SK-N-SH (cell line): ENCODE measurements at regions not wholly inside any gene's neighbourhood (a gene's known extent, or its start where the extent isn't known, plus 50 kb on each side); places are given as distances from the start of the nearest gene placed in this dataset.

ENCODE experiments used
- CTCF ChIA-PET: fragments of 300-600, 350-600 bp; formaldehyde crosslinking; extraction: SDS; loops from one replicate; lab custom pipeline; 2021; lab: Yijun Ruan, JAX
- POLR2A ChIA-PET: fragments of 350-600 bp; sonication (Branson Sonifier 250); formaldehyde crosslinking; extraction: SDS; loops from one replicate; lab custom pipeline; 2020; ENCODE audit warnings: antibody characterized with exemption, inconsistent platforms; lab: Yijun Ruan, JAX
- DNase-seq: peaks from one replicate; pipeline ENCODE4 v3.0.0; 2012
- H2AFZ ChIP-seq: fragments of 200-600 bp; sonication (generic); 2 replicates; pipeline ENCODE4 v1.8.1; 2016; ENCODE audit warnings: antibody characterized with exemption, mild to moderate bottlenecking, low read depth
- H3F3A ChIP-seq: fragments of 200-600 bp; sonication (generic); replicated peaks from 2 replicates; pipeline ENCODE3; 2016; ENCODE audit warnings: antibody characterized with exemption, mild to moderate bottlenecking; ENCODE audit not compliant: insufficient read depth
- H3K27ac ChIP-seq, 2 experiments: fragments of 200-500 bp in 1 of 2; fragments of 200-600 bp in 1 of 2; sonication (Bioruptor generic) in 1 of 2; sonication (generic), shearing (Covaris generic) in 1 of 2; 2 replicates each; pipeline versions ENCODE4 v1.5.1 to v1.6.1; 2014 to 2016; ENCODE audit warnings: low read depth in 2 of 2, inconsistent platforms in 1 of 2, low read length in 1 of 2, mild to moderate bottlenecking in 1 of 2, mixed read lengths in 1 of 2
- H3K27me3 ChIP-seq: fragments of 200-600 bp; sonication (generic), shearing (Covaris generic); 2 replicates; pipeline ENCODE4 v1.6.1; 2016; ENCODE audit warnings: mixed run types; ENCODE audit not compliant: insufficient read depth
- H3K36me3 ChIP-seq, 2 experiments: fragments of 200-500 bp in 1 of 2; fragments of 200-600 bp in 1 of 2; sonication (Bioruptor generic) in 1 of 2; sonication (generic) in 1 of 2; replicated peaks in 1 of 2; 2 replicates each; pipeline versions ENCODE3 to v1.5.1; 2014 to 2016; ENCODE audit warnings: low read length in 1 of 2, mild to moderate bottlenecking in 1 of 2; ENCODE audit not compliant: insufficient read depth in 2 of 2, control insufficient read depth in 1 of 2
- H3K4me1 ChIP-seq, 2 experiments: fragments of 200-500 bp in 1 of 2; fragments of 200-600 bp in 1 of 2; sonication (Bioruptor generic) in 1 of 2; sonication (generic), shearing (Covaris generic) in 1 of 2; 2 replicates each; pipeline versions ENCODE4 v1.5.1 to v1.6.1; 2014 to 2016; ENCODE audit warnings: low read depth in 1 of 2, low read length in 1 of 2, mixed run types in 1 of 2; ENCODE audit not compliant: insufficient read depth in 2 of 2, control insufficient read depth in 1 of 2
- H3K4me2 ChIP-seq: fragments of 200-600 bp; sonication (generic), shearing (Covaris generic); 2 replicates; pipeline ENCODE4 v1.6.1; 2017; ENCODE audit warnings: mixed run types
- H3K4me3 ChIP-seq, 2 experiments: fragments of 200-500 bp in 1 of 2; fragments of 200-600 bp in 1 of 2; sonication (Bioruptor generic) in 1 of 2; sonication (generic), shearing (Covaris generic) in 1 of 2; 2 replicates each; pipeline versions ENCODE4 v1.5.1 to v1.8.1; 2014 to 2016; ENCODE audit warnings: low read depth in 2 of 2, inconsistent platforms in 1 of 2, low read length in 1 of 2, mild to moderate bottlenecking in 1 of 2, mixed read lengths in 1 of 2, moderate library complexity in 1 of 2
- H3K79me2 ChIP-seq: fragments of 200-600 bp; sonication (generic); 2 replicates; pipeline ENCODE4 v1.8.1; 2017; ENCODE audit warnings: mild to moderate bottlenecking; ENCODE audit not compliant: insufficient read depth
- H3K9ac ChIP-seq: fragments of 200-600 bp; sonication (generic); 2 replicates; pipeline ENCODE4 v1.6.1; 2017; ENCODE audit warnings: mixed run types
- H3K9me2 ChIP-seq: fragments of 200-600 bp; sonication (generic); 2 replicates; pipeline ENCODE4 v1.6.1; 2017; ENCODE audit warnings: mixed run types
- H3K9me3 ChIP-seq: fragments of 200-600 bp; sonication (generic); 2 replicates; pipeline ENCODE4 v1.6.1; 2017; ENCODE audit warnings: mixed run types, mild to moderate bottlenecking, moderate library complexity
- H4K20me1 ChIP-seq: fragments of 200-600 bp; sonication (generic); 2 replicates; pipeline ENCODE4 v1.6.1; 2017; ENCODE audit warnings: mild to moderate bottlenecking, mixed run types; ENCODE audit not compliant: insufficient read depth
- CHD2 ChIP-seq: fragments of 150-350 bp; IDR thresholded peaks from 2 replicates; pipeline ENCODE4 v1.6.1; 2018; ENCODE audit warnings: low read length; ENCODE audit not compliant: partially characterized antibody
- CTCF ChIP-seq: fragments of 200-600 bp; sonication (generic); IDR thresholded peaks from 2 replicates; pipeline ENCODE4 v1.6.1; 2017; ENCODE audit warnings: antibody characterized with exemption, mild to moderate bottlenecking, moderate library complexity
- ELF1 ChIP-seq: IDR thresholded peaks from 2 replicates; pipeline ENCODE4 v1.4.0; 2012
- EP300 ChIP-seq, 2 experiments: IDR thresholded peaks; 2 replicates each; pipeline versions ENCODE4 v1.4.0 to v1.6.1; 2012; ENCODE audit warnings: borderline replicate concordance in 1 of 2, low read depth in 1 of 2, low read length in 1 of 2
- EZH2phosphoT487 ChIP-seq: fragments of 200-600 bp; sonication (generic); IDR thresholded peaks from 2 replicates; pipeline ENCODE4 v1.6.1; 2017; ENCODE audit warnings: low read depth, mixed run types, mild to moderate bottlenecking, antibody characterized with exemption, moderate library complexity, borderline replicate concordance
- FOXJ3 ChIP-seq: sonication (generic); formaldehyde crosslinking; IDR thresholded peaks from 2 replicates; pipeline ENCODE4 v1.5.1; 2020; ENCODE audit warnings: mild to moderate bottlenecking, missing genetic modification reagents
- FOXM1 ChIP-seq: IDR thresholded peaks from 2 replicates; pipeline ENCODE4 v1.4.0; 2012; ENCODE audit warnings: low read depth, mild to moderate bottlenecking
- GATA2 ChIP-seq: sonication (generic); formaldehyde crosslinking; IDR thresholded peaks from 2 replicates; pipeline ENCODE4 v1.5.0; 2020; ENCODE audit warnings: mild to moderate bottlenecking, missing genetic modification reagents
- JUND ChIP-seq: IDR thresholded peaks from 2 replicates; pipeline ENCODE4 v1.4.0; 2012
- NRF1 ChIP-seq: IDR thresholded peaks from 2 replicates; pipeline ENCODE4 v1.6.1; 2012; ENCODE audit warnings: low read depth, mild to moderate bottlenecking, low read length
- POLR2AphosphoS5 ChIP-seq: IDR thresholded peaks from 2 replicates; pipeline ENCODE4 v1.6.1; 2012; ENCODE audit warnings: low read depth, low read length
- RAD21 ChIP-seq: IDR thresholded peaks from 2 replicates; pipeline ENCODE4 v1.6.1; 2012; ENCODE audit warnings: mild to moderate bottlenecking, low read length
- RCOR1 ChIP-seq: fragments of 150-350 bp; IDR thresholded peaks from 2 replicates; pipeline ENCODE4 v1.6.1; 2017; ENCODE audit warnings: antibody characterized with exemption, low read length
- RFX5 ChIP-seq: IDR thresholded peaks from 2 replicates; pipeline ENCODE4 v1.6.1; 2012; ENCODE audit warnings: mild to moderate bottlenecking, improper control_type of control experiment, low read length
- SMC3 ChIP-seq: IDR thresholded peaks from 2 replicates; pipeline ENCODE4 v1.6.1; 2012; ENCODE audit warnings: low read depth, low read length, improper control_type of control experiment
- TCF12 ChIP-seq: IDR thresholded peaks from 2 replicates; pipeline ENCODE4 v1.4.0; 2012
- USF1 ChIP-seq: IDR thresholded peaks from 2 replicates; pipeline ENCODE4 v1.4.0; 2012; ENCODE audit warnings: low read depth, borderline replicate concordance
- YY1 ChIP-seq: IDR thresholded peaks from 2 replicates; pipeline ENCODE4 v1.4.0; 2012; ENCODE audit warnings: low read depth, mild to moderate bottlenecking
- ZBTB33 ChIP-seq: IDR thresholded peaks from 2 replicates; pipeline ENCODE4 v1.4.0; 2012; ENCODE audit warnings: low read depth, borderline replicate concordance
- WGBS: methylation state at CpG from one replicate; pipeline ENCODE4 v1.1.6; 2017; ENCODE audit warnings: low lambda C conversion rate; 5-methylcytosine and 5-hydroxymethylcytosine counted together
- TF ChIP-seq, protein P1 (sequence below): fragments of 150-350 bp; IDR thresholded peaks from 2 replicates; pipeline ENCODE4 v1.6.1; 2017; ENCODE audit warnings: antibody characterized with exemption, low read length, low read depth, borderline replicate concordance

GRCh38 chr18:55879331-55879730, 291.3 kb upstream of the TCF4 start:
- Histone ChIP-seq H3K9me3 (no peaks in the 10 kb centered on the region), H3K4me2 (no peak overlapping the region), H3K79me2 (no peaks in the 10 kb centered on the region), H3K9me2 (no peaks in the 10 kb centered on the region), H3K36me3 (no peaks in the 10 kb centered on the region), H3K4me3 (no peak overlapping the region), H3K4me1 (peaks cover 0 to 4% of the 10 kb centered on the region in 2 experiments; a peak in 2 of 4 replicates), H3F3A (no peaks in the 10 kb centered on the region), H4K20me1 (no peaks in the 10 kb centered on the region), H2AFZ (no peak overlapping the region; the same call in 1 of the 2 replicates), H3K9ac (no peak overlapping the region), H3K27ac (no peak overlapping the region), H3K27me3 (no peaks in the 10 kb centered on the region)
- DNase-seq: no peak
- 87% methylated on average over 2 of the region's 2 CpGs for WGBS
- TF ChIP-seq SMC3: no peak
- TF ChIP-seq USF1: no peak
- TF ChIP-seq CTCF: no peak
- CTCF ChIA-PET: no interaction called here
- POLR2A ChIA-PET: no interaction called here

DNA sequence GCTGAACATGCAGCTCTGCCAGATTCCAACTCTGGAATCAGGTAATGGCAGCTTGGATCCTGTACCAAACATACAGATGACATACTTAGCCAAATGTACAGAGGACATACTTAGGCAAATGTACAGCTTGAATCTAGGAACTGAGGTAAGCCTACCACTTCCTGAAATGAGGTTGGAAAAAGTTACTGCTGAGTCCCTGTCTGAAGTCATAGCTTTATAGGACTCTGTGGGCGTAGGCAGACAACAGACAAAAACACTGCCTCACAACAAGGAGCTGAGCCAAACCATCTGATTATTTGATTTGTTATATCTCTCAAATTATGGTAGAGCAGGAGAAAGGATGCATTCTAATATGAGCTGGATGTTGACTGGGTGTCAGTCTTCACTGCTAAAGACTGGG, 290.2 kb upstream of the TCF4 start:
- POLR2A ChIA-PET: interaction anchor here (0.6 kb wide), 1 partner anchor 19 kb away, joined by 7 read pairs; no protein-coding TSS in a partner anchor
- Histone ChIP-seq H3F3A (no peaks in the 10 kb centered on the region), H4K20me1 (no peaks in the 10 kb centered on the region), H3K27ac (no peak overlapping the region), H3K79me2 (no peaks in the 10 kb centered on the region), H2AFZ (no peak overlapping the region), H3K9me3 (no peaks in the 10 kb centered on the region), H3K27me3 (no peaks in the 10 kb centered on the region), H3K4me3 (no peak overlapping the region), H3K4me1 (peaks cover 0 to 4% of the 10 kb centered on the region in 2 experiments; a peak in 2 of 4 replicates), H3K9ac (no peak overlapping the region), H3K36me3 (no peaks in the 10 kb centered on the region), H3K4me2 (no peak overlapping the region), H3K9me2 (no peaks in the 10 kb centered on the region)
- CTCF ChIA-PET: no interaction called here
- TF ChIP-seq GATA2 (CRISPR knock-in tag): no peak
- no peak for TF ChIP-seq FOXJ3 (CRISPR knock-in tag)
- no peak for TF ChIP-seq EP300 (IDR thresholded peaks at IDR 0.05; ENCODE audit: borderline replicate concordance in 1 of 2, low read depth in 1 of 2, low read length in 1 of 2)
- TF ChIP-seq YY1: no peak
- TF ChIP-seq JUND: no peak
- TF ChIP-seq SMC3: no peak
- TF ChIP-seq ELF1: no peak
- no peak for TF ChIP-seq RCOR1
- no peak for TF ChIP-seq FOXM1
- no peak for TF ChIP-seq CHD2
- no peak for TF ChIP-seq USF1
- TF ChIP-seq EZH2phosphoT487: no peak
- TF ChIP-seq, protein P1, sequence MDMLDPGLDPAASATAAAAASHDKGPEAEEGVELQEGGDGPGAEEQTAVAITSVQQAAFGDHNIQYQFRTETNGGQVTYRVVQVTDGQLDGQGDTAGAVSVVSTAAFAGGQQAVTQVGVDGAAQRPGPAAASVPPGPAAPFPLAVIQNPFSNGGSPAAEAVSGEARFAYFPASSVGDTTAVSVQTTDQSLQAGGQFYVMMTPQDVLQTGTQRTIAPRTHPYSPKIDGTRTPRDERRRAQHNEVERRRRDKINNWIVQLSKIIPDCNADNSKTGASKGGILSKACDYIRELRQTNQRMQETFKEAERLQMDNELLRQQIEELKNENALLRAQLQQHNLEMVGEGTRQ: no peak
- TF ChIP-seq NRF1: no peak
- TF ChIP-seq POLR2AphosphoS5: no peak
- TF ChIP-seq RFX5: no peak
- no peak for TF ChIP-seq TCF12
- no peak for TF ChIP-seq RAD21
- no peak for TF ChIP-seq ZBTB33
- 91% methylated on average over 1 of the region's 1 CpG for WGBS
- no peak for DNase-seq
